ENCODE measurements at regions not wholly inside any gene's neighbourhood (a gene's known extent, or its start where the extent isn't known, plus 50 kb on each side); places are given as distances from the start of the nearest gene placed in this dataset.

DNA sequence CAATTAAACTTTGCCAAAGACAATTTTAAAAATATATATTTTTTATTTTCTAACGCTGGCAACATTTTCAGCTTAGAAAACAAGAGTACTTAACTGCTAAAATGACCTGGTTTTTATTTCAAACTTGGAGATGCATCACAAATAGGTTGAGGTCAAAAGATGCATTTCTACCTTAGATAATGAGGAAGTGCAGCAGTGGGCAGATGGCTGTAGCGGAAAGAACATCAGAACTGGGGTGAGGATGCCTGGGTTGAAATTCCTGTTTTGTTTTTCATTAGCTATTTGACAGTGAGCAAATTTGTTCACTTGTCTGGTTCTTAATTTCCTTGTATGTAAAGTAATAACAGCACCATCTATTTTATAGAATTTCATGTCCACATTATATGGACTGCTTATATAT is 524.8 kb upstream of the KLF4 start:
- TF ChIP-seq, protein P1, sequence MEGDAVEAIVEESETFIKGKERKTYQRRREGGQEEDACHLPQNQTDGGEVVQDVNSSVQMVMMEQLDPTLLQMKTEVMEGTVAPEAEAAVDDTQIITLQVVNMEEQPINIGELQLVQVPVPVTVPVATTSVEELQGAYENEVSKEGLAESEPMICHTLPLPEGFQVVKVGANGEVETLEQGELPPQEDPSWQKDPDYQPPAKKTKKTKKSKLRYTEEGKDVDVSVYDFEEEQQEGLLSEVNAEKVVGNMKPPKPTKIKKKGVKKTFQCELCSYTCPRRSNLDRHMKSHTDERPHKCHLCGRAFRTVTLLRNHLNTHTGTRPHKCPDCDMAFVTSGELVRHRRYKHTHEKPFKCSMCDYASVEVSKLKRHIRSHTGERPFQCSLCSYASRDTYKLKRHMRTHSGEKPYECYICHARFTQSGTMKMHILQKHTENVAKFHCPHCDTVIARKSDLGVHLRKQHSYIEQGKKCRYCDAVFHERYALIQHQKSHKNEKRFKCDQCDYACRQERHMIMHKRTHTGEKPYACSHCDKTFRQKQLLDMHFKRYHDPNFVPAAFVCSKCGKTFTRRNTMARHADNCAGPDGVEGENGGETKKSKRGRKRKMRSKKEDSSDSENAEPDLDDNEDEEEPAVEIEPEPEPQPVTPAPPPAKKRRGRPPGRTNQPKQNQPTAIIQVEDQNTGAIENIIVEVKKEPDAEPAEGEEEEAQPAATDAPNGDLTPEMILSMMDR (IDR thresholded peaks at IDR 0.05; ENCODE audit: extremely low read depth, missing control alignments): no peak
- no peak for DNase-seq (ENCODE audit: low spot score)

DNA sequence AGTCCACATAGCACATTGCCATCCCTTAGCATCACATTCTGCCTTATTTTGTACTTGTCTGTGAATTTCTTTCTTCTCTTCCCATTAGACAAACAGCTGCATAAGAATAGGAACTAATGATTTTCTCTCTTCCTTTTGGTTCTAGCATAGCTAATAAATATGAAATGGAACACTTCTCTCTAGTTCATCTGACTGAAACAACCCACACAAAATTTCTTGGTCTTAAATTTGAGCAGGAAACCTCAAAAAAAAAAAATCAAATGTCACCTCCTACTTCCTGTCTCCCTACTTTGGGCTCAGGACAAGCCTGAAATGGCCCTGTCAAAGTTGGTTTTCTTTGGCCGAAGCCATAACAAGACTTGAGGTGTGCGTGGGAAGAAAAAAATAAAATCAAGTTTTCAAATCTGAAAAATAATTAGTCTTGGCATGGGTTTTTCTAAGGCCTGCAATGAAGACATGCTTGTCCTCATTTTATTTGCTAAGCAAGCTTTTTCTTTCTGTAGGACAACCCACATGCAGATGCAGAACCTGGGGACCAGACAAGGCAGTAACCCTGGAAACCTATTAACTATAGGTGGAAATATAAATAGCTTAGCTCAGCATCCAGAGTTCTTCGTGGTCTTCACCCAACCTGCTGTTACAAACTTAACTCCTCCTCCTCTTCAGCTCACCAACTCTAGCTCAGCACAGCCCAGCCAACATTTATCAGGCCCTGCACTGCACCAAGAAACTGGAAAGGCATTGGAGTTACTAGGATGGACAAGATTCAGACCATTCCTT is 523.5 kb upstream of the KLF4 start:
- TF ChIP-seq, protein P1 (IDR thresholded peaks at IDR 0.05; ENCODE audit: extremely low read depth, missing control alignments): no peak
- DNase-seq (ENCODE audit: low spot score): no peak

DNA sequence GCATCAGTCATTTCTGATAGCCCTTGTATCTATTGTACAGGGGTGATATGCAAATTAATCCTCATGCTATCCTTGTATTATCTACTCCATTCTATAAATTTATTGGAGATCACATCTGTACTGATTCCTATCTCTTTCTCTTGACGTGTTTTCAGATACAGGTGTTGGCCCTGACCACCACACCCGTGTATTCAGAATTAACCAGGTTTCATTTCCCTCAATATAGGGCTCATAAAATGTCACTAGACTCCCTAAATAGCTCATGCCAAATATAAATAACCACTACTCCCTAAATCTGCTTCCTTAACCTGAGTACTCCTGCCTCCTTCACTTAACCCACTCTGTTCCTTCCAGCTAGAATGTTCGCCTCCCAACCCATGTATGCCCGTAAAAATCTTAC is 522.8 kb upstream of the KLF4 start:
- no peak for DNase-seq (ENCODE audit: low spot score)
- TF ChIP-seq, protein P1 (IDR thresholded peaks at IDR 0.05; ENCODE audit: extremely low read depth, missing control alignments): no peak

DNA sequence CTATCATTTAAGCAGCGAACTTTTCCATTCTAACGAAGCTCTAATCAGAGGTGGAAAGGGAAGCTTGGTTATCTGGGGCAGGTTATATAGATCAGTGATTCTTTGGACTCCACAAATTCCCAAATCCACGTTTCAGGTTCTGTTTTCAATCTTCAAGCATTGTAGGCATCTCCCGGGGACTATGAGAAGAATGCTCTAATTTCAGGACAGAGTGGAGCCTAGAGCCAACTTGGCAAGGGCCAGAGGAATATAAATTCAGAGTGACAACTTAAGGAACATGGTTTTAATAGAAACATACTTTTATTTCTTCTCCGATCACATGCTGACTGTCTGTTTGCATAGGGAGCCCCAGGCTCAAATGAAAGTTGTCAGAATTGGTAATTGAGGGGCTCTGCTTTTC is 514.0 kb upstream of the KLF4 start:
- DNase-seq (ENCODE audit: low spot score): no peak
- TF ChIP-seq, protein P1 (IDR thresholded peaks at IDR 0.05; ENCODE audit: extremely low read depth, missing control alignments): no peak

DNA sequence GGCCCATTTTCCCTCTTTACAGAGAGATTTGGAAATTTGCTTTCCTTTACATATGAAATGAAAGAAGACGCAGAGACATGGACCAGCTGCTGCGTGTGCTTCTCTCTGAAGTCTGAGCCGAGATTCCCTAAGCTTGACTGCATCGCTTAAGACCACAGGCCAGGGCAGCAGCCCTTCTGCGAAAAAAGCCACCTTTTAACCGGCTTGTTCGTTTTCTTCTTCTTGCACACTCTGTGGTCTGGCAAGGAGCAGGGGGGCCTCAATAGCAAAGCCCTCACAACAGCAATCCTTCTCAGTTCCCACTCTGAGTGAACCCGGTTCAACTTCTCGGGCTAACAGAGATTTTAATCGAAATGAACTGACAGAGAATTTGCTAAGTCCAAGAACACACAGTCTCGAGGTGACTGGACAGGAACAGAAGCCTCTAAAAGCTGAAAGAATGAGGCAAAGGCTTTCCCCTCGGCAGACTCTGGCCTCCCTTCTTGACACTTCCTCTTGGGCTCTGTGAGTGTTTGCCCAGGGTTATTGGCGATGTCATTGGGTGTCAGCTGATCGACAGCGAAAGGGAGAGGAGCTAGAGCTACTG is 512.9 kb upstream of the KLF4 start:
- no peak for DNase-seq (ENCODE audit: low spot score)
- TF ChIP-seq, protein P1 (IDR thresholded peaks at IDR 0.05; ENCODE audit: extremely low read depth, missing control alignments): no peak

DNA sequence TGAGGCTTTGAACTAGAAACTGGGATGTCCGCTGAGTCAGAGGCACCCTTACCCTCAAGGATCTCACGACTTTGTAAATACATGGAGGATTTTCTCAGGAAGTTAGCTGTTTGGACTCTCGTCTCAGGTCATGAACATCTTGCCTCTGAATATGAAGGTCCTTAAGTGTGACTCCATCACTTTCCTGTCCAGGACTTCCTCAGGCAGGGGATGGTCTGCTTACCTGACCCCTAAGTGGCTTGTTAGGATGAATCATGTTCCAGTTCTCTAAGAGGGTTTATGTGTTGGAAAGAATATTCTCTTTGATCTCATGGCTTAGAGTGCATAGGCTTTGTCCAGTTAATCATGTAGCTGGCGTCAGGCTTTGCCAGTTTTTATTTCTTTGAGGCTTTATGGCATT is 511.7 kb upstream of the KLF4 start:
- no peak for DNase-seq (ENCODE audit: low spot score)
- TF ChIP-seq, protein P1 (IDR thresholded peaks at IDR 0.05; ENCODE audit: extremely low read depth, missing control alignments): no peak

DNA sequence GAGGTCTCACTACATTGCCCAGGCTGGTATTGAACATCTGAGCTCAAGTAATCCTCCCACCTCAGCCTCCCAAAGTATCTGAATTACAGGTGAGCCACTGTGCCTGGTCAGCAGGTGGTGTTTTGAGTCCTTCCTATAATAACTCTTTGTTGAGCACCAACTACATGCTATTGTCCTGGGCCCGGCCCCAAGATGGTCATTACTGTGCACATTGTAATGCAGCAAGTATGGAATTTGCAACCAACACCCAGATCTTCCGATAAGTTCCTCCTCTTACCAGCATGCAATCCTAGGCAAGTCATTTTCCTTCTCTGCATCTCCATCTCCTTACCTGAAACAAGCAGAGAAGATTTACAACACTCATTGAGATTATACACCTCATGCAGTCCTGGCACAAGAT is 510.3 kb upstream of the KLF4 start:
- TF ChIP-seq, protein P1 (IDR thresholded peaks at IDR 0.05; ENCODE audit: extremely low read depth, missing control alignments): no peak
- DNase-seq (ENCODE audit: low spot score): no peak
